ENCODE measurements at regions not wholly inside any gene's neighbourhood (a gene's known extent, or its start where the extent isn't known, plus 50 kb on each side); places are given as distances from the start of the nearest gene placed in this dataset.
A peak's percentile ranks its signal among the peaks of the same experiment; 100 is the strongest.

DNA sequence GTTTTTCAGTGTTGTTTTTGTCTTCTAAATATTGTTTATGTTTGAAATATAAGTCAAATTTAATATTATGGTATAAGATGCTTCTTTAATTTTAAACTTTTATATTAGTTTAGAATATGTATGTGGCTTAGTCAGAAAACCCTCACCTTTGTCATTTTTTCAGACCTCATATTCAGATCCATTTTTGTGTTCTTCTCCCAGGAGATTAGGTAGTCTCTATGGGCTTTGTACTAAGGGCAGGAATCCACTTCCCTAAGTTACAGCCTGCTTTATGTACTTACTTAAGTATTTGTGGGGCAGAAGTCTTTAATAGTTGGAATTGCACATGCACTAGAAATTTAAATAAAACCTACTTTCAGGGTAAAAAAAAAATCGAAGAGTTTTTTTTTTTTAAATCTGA is 63.5 kb upstream of the TENM3 start:
- DNase-seq (ENCODE audit: low spot score), result no peak

DNA sequence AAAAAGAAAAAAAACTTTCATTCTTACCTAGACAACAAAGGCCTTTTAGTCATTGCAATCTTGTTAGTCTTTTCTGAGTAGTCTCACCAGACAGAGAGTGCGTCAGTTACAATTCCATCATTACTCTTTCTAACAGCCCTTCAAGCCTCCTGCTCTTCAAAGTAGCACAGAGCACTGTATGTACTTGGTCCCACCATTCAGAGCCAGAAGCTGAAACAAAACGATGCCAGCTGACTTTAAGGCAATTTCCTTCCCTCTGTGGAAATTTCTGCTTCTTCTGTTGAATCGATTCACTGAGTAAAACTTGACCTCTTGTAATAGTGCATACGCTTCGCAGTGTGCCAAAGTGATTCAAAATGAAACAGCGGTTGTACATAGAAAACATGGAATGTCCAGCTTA is 57.7 kb upstream of the TENM3 start:
- DNase-seq (ENCODE audit: low spot score), result no peak

DNA sequence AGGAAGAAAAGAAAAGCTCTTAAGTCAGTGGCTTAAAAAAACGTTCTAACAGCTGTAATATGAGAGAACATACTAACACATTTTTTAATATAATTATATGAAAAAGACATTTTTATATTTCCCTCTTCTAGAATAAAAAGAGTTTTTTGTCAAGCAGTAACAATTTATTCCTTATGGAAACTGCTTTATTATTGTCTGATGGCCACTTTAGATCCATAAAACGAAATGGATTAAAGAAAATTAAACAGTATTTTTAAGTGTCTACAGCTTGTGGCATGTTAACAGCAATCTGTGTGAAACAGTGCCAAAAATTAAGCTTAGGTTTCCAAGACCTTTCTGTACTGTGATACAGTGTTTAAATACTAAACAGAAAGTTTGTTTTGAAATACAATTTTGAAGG is 55.5 kb upstream of the TENM3 start:
- DNase-seq (ENCODE audit: low spot score), result no peak

DNA sequence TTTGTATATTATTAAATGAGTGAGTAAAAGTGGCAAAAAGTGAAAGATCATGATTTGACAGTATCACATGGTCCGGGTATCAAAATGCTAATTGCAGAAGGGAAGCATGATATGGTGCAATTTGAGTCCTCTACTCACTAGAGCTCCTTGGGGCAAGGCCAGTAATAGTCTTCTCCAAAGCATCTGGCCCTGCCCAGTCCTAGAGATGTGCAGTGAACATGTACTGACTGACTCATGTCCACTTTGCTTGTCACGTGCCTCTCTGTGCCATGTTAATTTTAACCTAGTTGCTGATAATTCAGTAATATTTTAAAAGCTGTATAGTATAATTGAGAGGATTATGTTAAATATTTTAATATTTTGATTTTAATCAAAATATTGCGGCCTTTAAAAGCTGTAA is 54.6 kb upstream of the TENM3 start:
- peak; percentile 60 for DNase-seq (ENCODE audit: low spot score)

DNA sequence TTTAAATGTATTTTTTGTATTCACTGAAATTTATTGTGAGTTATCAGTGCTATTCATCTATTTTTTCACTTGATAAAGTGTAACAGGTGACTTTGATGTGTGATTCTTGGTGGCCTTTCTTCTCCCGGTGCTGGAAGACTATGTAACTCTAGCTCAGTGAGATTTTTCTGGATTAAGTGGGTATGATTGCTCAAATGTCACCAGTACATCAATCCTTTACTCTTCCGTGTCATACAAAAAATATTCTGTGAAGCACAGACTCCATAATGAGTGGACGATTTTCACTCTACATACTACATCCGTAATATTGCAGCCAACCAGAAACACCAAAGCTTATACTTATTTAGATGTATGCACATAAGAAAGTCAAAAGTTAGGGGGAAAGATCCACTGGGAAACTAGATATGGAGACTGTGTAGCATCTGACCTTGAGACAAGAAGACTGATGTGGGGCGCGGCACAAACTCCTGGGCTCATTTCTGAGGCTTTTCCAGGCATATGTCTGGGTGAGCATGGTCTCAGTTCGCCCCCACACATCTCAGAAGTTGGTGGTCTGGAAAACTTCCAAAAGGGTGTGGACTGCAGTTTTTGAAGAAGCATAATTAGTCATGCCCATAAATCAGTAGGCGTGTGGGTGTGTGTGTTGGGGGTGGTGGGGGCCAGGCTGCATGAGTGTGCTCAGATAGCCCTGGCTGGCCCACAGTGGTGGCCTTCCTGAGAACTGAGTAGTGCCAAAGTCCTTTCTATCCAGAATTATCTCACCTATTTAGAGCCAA is 53.9 kb upstream of the TENM3 start:
- peak; percentile 94 for DNase-seq (ENCODE audit: low spot score)

DNA sequence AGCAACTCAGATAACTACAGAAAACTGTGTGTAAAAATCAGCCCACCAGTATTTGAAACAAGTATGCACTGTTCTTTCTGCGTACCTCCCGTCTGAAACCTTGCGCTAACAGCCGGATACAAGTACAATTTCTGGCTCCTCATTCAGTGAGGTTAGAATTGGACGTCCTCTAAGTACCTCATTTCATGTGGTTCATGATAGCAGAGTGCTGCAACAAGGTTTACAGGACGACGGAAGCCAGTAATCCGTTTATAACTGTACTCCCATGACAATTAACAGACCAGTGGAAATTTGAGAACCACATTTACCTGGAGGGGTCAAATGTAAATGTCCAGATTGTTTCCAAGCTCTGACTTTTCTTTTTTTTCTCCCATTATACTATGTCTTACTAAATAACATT is 52.9 kb upstream of the TENM3 start:
- DNase-seq (ENCODE audit: low spot score), result peak; percentile 83

DNA sequence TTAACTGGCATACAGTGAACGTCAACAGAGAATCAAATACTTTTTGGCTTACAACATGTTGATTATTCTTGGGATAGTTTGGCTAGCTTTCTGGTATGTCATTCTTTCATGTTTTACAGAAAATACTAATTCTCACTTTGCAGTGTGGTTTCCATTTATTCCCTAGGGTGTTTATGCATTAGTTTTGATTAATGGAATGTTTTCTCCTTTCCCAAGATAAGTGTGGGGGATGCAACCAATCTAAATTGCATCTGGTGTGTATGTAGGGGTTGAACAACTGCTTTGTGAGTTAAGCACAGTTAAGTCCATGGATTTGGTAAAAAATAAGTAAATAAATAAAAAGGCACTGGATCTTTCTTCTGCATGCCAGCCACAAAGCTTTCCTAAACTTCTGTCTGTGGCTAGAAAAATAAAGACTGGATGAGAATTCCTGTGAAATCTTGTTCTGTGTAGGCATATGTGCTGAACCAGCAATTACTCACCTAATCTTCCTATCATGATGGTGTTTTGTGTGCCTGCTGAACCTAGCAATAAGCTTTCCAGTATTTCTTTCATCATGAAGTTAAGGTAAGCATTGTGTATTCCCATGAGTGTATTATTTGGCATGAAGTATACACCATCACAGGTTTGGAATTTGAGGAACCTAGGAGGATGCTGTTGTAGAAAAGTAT is 50.6 kb upstream of the TENM3 start:
- DNase-seq (ENCODE audit: low spot score), result peak; percentile 66

DNA sequence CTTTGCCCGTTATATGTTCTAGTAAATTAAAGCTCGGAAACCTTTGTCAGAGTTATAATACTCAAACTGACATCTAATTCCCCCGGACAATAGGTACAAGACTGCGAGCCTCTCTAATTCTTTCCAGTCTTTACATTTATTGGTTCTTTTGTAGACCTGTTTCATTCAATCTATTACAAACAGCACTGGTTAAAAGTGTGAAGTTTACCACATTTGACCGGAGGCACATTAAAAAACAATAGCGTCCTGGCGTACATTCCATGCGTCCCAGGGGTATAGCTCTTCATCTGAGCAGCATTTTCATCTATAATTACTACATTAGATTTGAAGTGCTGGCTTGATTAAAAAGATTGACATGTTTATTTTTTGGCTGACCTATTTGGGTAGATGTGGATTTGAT is 49.9 kb upstream of the TENM3 start:
- DNase-seq (ENCODE audit: low spot score), result no peak
